ENCODE measurements at regions not wholly inside any gene's neighbourhood (a gene's known extent, or its start where the extent isn't known, plus 50 kb on each side); places are given as distances from the start of the nearest gene placed in this dataset.

DNA sequence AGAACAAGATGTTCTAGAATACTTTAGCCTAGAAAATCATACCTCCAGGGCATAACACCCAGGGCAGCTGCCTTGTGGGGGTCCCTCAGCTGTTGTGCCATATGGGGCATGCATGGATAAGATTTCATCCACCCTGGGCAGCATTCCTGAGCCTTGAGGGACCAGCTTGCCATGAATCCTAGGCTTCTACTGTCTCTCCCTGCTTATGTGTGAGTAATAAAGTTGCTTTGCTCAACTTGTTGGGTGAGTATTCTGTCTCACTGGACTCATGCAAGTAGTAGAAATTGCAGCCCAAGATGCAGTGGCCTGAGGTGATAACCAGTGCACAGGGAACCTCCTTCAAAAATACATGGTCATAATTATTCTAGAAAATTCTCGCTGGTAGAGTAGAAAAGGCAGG lies 52.1 kb upstream of the EPHB1 start:
- H4K20me1 ChIP-seq (ENCODE audit: control insufficient read depth, insufficient read depth, insufficient read length) = no peaks in the 10 kb centered on the region
- no CpG with 5 or more reads among the region's 1 CpG for WGBS (ENCODE audit: extremely low coverage, insufficient read length, low lambda C conversion rate)
- no peak overlapping the region for H2BK5ac ChIP-seq (ENCODE audit: insufficient read length, low read length)
- H3K23me2 ChIP-seq (ENCODE audit: insufficient read length, low read depth, low read length, poor library complexity, severe bottlenecking) = no peaks in the 10 kb centered on the region
- H3K4me3 Mint-ChIP-seq = no peak overlapping the region
- H3K9me3 Mint-ChIP-seq = peaks cover 2 to 3% of the 10 kb centered on the region in 2 experiments; a peak in 2 of 5 replicates
- no peak overlapping the region for H3K56ac ChIP-seq (ENCODE audit: insufficient read length, low read depth, low read length)
- no peak overlapping the region for H2BK15ac ChIP-seq (ENCODE audit: low read depth, low read length)
- H3K4ac ChIP-seq (ENCODE audit: low read depth, low read length) = no peak overlapping the region
- no peaks in the 10 kb centered on the region for H3K27me3 ChIP-seq (ENCODE audit: insufficient read depth, low read length)
- H4K8ac ChIP-seq (replicated peaks; ENCODE audit: insufficient read length, low read depth, low read length) = no peak overlapping the region
- H3K27me3 Mint-ChIP-seq (ENCODE audit: low read depth) = peaks cover 23% of the 10 kb centered on the region
- no peak overlapping the region for H3K9ac ChIP-seq (ENCODE audit: extremely low read depth, insufficient read length, low read length)
- H3K4me1 ChIP-seq (ENCODE audit: insufficient read depth, low read length) = no peaks in the 10 kb centered on the region
- no peaks in the 10 kb centered on the region for H3K4me1 Mint-ChIP-seq
- TF ChIP-seq, protein P1, sequence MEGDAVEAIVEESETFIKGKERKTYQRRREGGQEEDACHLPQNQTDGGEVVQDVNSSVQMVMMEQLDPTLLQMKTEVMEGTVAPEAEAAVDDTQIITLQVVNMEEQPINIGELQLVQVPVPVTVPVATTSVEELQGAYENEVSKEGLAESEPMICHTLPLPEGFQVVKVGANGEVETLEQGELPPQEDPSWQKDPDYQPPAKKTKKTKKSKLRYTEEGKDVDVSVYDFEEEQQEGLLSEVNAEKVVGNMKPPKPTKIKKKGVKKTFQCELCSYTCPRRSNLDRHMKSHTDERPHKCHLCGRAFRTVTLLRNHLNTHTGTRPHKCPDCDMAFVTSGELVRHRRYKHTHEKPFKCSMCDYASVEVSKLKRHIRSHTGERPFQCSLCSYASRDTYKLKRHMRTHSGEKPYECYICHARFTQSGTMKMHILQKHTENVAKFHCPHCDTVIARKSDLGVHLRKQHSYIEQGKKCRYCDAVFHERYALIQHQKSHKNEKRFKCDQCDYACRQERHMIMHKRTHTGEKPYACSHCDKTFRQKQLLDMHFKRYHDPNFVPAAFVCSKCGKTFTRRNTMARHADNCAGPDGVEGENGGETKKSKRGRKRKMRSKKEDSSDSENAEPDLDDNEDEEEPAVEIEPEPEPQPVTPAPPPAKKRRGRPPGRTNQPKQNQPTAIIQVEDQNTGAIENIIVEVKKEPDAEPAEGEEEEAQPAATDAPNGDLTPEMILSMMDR (conservative IDR thresholded peaks at IDR 0.05) = no peak
- no peak overlapping the region for H4K91ac ChIP-seq (ENCODE audit: insufficient read length, low read depth, low read length)
- no peak overlapping the region for H2BK12ac ChIP-seq (ENCODE audit: insufficient read length, low read depth, low read length)
- no peak overlapping the region for H2BK120ac ChIP-seq (ENCODE audit: low read depth, low read length, poor library complexity, severe bottlenecking)
- H2AK5ac ChIP-seq (ENCODE audit: insufficient read length, low read length) = no peak overlapping the region
- H3K23ac ChIP-seq (ENCODE audit: insufficient read length, low read depth, low read length) = no peak overlapping the region
- no peaks in the 10 kb centered on the region for H3K79me2 ChIP-seq (ENCODE audit: insufficient read depth, low read length)
- H3K36me3 Mint-ChIP-seq (ENCODE audit: insufficient read depth in 1 of 3, low read depth in 3 of 3) = no peaks in the 10 kb centered on the region
- no peak overlapping the region for H2AFZ ChIP-seq (ENCODE audit: low read length)
- no peak overlapping the region for H3K27ac ChIP-seq (ENCODE audit: insufficient read length, low read depth, low read length)
- H4K5ac ChIP-seq (ENCODE audit: insufficient read length, low read depth, low read length) = no peak overlapping the region
- no peak overlapping the region for H3T11ph ChIP-seq (ENCODE audit: low read length)
- no peak overlapping the region for H3K18ac ChIP-seq (ENCODE audit: insufficient read length, low read depth, low read length)
- H3K4me2 ChIP-seq (ENCODE audit: insufficient read depth, insufficient read length, low read length) = no peak overlapping the region
- no peak overlapping the region for H3K14ac ChIP-seq (ENCODE audit: insufficient read depth, low read length)
- no peak overlapping the region for H2BK20ac ChIP-seq (ENCODE audit: low read depth, low read length, poor library complexity, severe bottlenecking)
- no peaks in the 10 kb centered on the region for H3K79me1 ChIP-seq (ENCODE audit: insufficient read depth, low read depth, low read length, poor library complexity, severe bottlenecking)
- H3K9me3 ChIP-seq (ENCODE audit: control insufficient read depth, low read depth, low read length) = no peaks in the 10 kb centered on the region
- H3K27ac Mint-ChIP-seq = no peak overlapping the region
- DNase-seq = no peak
